H1 (cell line): ENCODE measurements at regions not wholly inside any gene's neighbourhood (a gene's known extent, or its start where the extent isn't known, plus 50 kb on each side); places are given as distances from the start of the nearest gene placed in this dataset.

Experiments used
- CTCF ChIA-PET: fragments of 300-600 bp; sonication (Branson Sonifier 250); formaldehyde crosslinking; loops from one replicate; lab custom pipeline; 2021; ENCODE audit not compliant: partially characterized antibody; lab: Charles Lee
- POLR2A ChIA-PET: fragments of 300-600 bp; sonication (Branson Sonifier 250); formaldehyde crosslinking; loops from one replicate; lab custom pipeline; 2021; ENCODE audit warnings: inconsistent platforms; ENCODE audit not compliant: partially characterized antibody; lab: Charles Lee
- DNase-seq, 2 experiments: peaks; one replicate each; pipeline versions ENCODE4 v3.0.0 to v3.0.0-alpha.2; 2010 to 2022; ENCODE audit warnings: low spot score in 2 of 2, low read depth in 1 of 2, mixed read lengths in 1 of 2
- FAIRE-seq: peaks from 2 replicates; lab custom pipeline; 2011; peaks lifted over from hg19 to GRCh38; lab: Jason Lieb, UNC
- H2AFZ ChIP-seq: 2 replicates; pipeline ENCODE4 v1.8.1; 2012; ENCODE audit warnings: low read length, inconsistent platforms
- H2AK5ac ChIP-seq: 2 replicates; pipeline ENCODE4 v1.6.1; 2013; ENCODE audit warnings: low read depth, low read length
- H2BK120ac ChIP-seq: replicated peaks from 2 replicates; pipeline ENCODE3; 2013; ENCODE audit warnings: low read depth, low read length, inconsistent platforms
- H2BK12ac ChIP-seq: 2 replicates; pipeline ENCODE4 v1.6.1; 2013; ENCODE audit warnings: low read depth, low read length
- H2BK15ac ChIP-seq: 2 replicates; pipeline ENCODE4 v1.6.1; 2013; ENCODE audit warnings: low read length
- H2BK20ac ChIP-seq: 2 replicates; pipeline ENCODE4 v1.6.1; 2013; ENCODE audit warnings: low read length
- H2BK5ac ChIP-seq: 2 replicates; pipeline ENCODE4 v1.6.1; 2013; ENCODE audit warnings: low read depth, low read length
- H3K14ac ChIP-seq: 2 replicates; pipeline ENCODE4 v1.6.1; 2013; ENCODE audit warnings: inconsistent platforms; ENCODE audit not compliant: insufficient read length
- H3K18ac ChIP-seq: 2 replicates; pipeline ENCODE4 v1.6.1; 2013; ENCODE audit warnings: low read length; ENCODE audit errors: extremely low read depth
- H3K23ac ChIP-seq: 2 replicates; pipeline ENCODE4 v1.6.1; 2013; ENCODE audit warnings: inconsistent platforms; ENCODE audit not compliant: insufficient read length
- H3K23me2 ChIP-seq: 2 replicates; pipeline ENCODE4 v1.6.1; 2013; ENCODE audit warnings: low read depth, low read length
- H3K27ac ChIP-seq: 2 replicates; pipeline ENCODE4 v1.6.1; 2011; ENCODE audit warnings: low read depth, low read length, inconsistent platforms
- H3K27me3 ChIP-seq, 4 experiments: replicated peaks in 1 of 4; 1 replicate in 1 of 4; 2 replicates in 3 of 4; pipeline versions ENCODE4 v1.6.1 to v1.8.1; 2011 to 2013; ENCODE audit warnings: low read length in 3 of 4, mild to moderate bottlenecking in 3 of 4, inconsistent platforms in 2 of 4, mixed read lengths in 2 of 4, moderate library complexity in 1 of 4; ENCODE audit not compliant: control insufficient read depth in 3 of 4, insufficient read depth in 3 of 4; ENCODE audit errors: extremely low read depth in 1 of 4
- H3K36me3 ChIP-seq, 4 experiments: 2 replicates each; pipeline versions ENCODE4 v1.6.1 to v1.8.1; 2011 to 2013; ENCODE audit warnings: mild to moderate bottlenecking in 4 of 4, low read length in 3 of 4, moderate library complexity in 2 of 4, control low read depth in 1 of 4, inconsistent platforms in 1 of 4; ENCODE audit not compliant: insufficient read depth in 4 of 4, control insufficient read depth in 2 of 4
- H3K4ac ChIP-seq: replicated peaks from 2 replicates; pipeline ENCODE3; 2013; ENCODE audit warnings: low read length, low read depth, mixed read lengths, inconsistent platforms; ENCODE audit not compliant: insufficient read length
- H3K4me1 ChIP-seq, 4 experiments: replicated peaks in 1 of 4; 1 replicate in 1 of 4; 2 replicates in 3 of 4; pipeline versions ENCODE4 v1.6.1 to v1.8.1; 2011 to 2013; ENCODE audit warnings: low read length in 3 of 4, inconsistent platforms in 2 of 4, mixed read lengths in 1 of 4; ENCODE audit not compliant: insufficient read depth in 4 of 4, control insufficient read depth in 3 of 4
- H3K4me2 ChIP-seq, 2 experiments: 2 replicates each; pipeline versions ENCODE4 v1.6.1 to v1.8.1; 2011 to 2013; ENCODE audit warnings: low read depth in 2 of 2, low read length in 2 of 2, control low read depth in 1 of 2, inconsistent platforms in 1 of 2, mild to moderate bottlenecking in 1 of 2; ENCODE audit not compliant: insufficient read depth in 1 of 2
- H3K4me3 ChIP-seq, 4 experiments: fragments of 200-600, 300-600 bp in 1 of 4; sonication (generic), shearing (Covaris generic), sonication (Bioruptor Twin) in 1 of 4; 2 replicates each; pipeline versions ENCODE4 v1.5.1 to v1.8.1; 2011 to 2016; ENCODE audit warnings: low read length in 4 of 4, low read depth in 3 of 4, control low read depth in 2 of 4, inconsistent platforms in 2 of 4, mild to moderate bottlenecking in 2 of 4, mixed read lengths in 1 of 4, moderate library complexity in 1 of 4; ENCODE audit not compliant: insufficient read depth in 2 of 4; ENCODE audit errors: extremely low read depth in 1 of 4
- H3K56ac ChIP-seq: replicated peaks from 2 replicates; pipeline ENCODE3; 2013; ENCODE audit warnings: low read depth, mild to moderate bottlenecking, mixed read lengths, low read length, inconsistent platforms; ENCODE audit not compliant: insufficient read length
- H3K79me1 ChIP-seq: 2 replicates; pipeline ENCODE4 v1.6.1; 2013; ENCODE audit warnings: low read depth, low read length, control low read depth
- H3K79me2 ChIP-seq, 2 experiments: 2 replicates each; pipeline versions ENCODE4 v1.6.1 to v1.8.1; 2012 to 2013; ENCODE audit warnings: low read length in 2 of 2, mild to moderate bottlenecking in 2 of 2, inconsistent platforms in 1 of 2; ENCODE audit not compliant: insufficient read depth in 2 of 2, control insufficient read depth in 1 of 2
- H3K9ac ChIP-seq, 4 experiments: replicated peaks in 1 of 4; 1 replicate in 1 of 4; 2 replicates in 3 of 4; pipeline versions ENCODE4 v1.6.1 to v1.8.1; 2011 to 2013; ENCODE audit warnings: low read depth in 3 of 4, low read length in 3 of 4, control low read depth in 2 of 4, mild to moderate bottlenecking in 2 of 4, moderate library complexity in 2 of 4, inconsistent platforms in 1 of 4; ENCODE audit errors: extremely low read depth in 1 of 4
- H3K9me3 ChIP-seq, 2 experiments: 2 replicates each; pipeline versions ENCODE4 v1.6.1 to v1.8.1; 2012 to 2013; ENCODE audit warnings: mild to moderate bottlenecking in 2 of 2, moderate library complexity in 2 of 2, control low read depth in 1 of 2, inconsistent platforms in 1 of 2, low read depth in 1 of 2, low read length in 1 of 2, mixed read lengths in 1 of 2; ENCODE audit not compliant: insufficient read depth in 2 of 2
- H4K20me1 ChIP-seq, 2 experiments: replicated peaks in 1 of 2; 2 replicates each; pipeline versions ENCODE3 to v1.8.1; 2011 to 2013; ENCODE audit warnings: inconsistent platforms in 2 of 2, low read length in 2 of 2, mild to moderate bottlenecking in 1 of 2; ENCODE audit not compliant: insufficient read depth in 2 of 2, control insufficient read depth in 1 of 2
- H4K5ac ChIP-seq: 2 replicates; pipeline ENCODE4 v1.6.1; 2013; ENCODE audit warnings: low read length, low read depth, mixed read lengths, inconsistent platforms; ENCODE audit not compliant: insufficient read length
- H4K8ac ChIP-seq: 2 replicates; pipeline ENCODE4 v1.8.0; 2013; ENCODE audit warnings: mild to moderate bottlenecking, moderate library complexity, low read length, inconsistent platforms; ENCODE audit not compliant: insufficient read depth; ENCODE audit errors: extremely low read depth
- H4K91ac ChIP-seq: replicated peaks from 2 replicates; pipeline ENCODE3; 2013; ENCODE audit warnings: low read length, mixed read lengths, inconsistent platforms; ENCODE audit not compliant: insufficient read length
- BCL11A ChIP-seq, 2 experiments: IDR thresholded peaks; one replicate each; pipeline ENCODE4 v1.6.1; 2011; ENCODE audit warnings: low read depth in 2 of 2, low read length in 2 of 2, mild to moderate bottlenecking in 2 of 2
- RXRA ChIP-seq: IDR thresholded peaks from 2 replicates; pipeline ENCODE4 v1.6.1; 2011; ENCODE audit warnings: low read depth, mild to moderate bottlenecking, low read length, moderate library complexity; ENCODE audit not compliant: insufficient read depth
- WGBS, 2 experiments: shearing (Covaris generic) in 1 of 2; methylation state at CpG; one replicate each; pipeline versions ENCODE4 v1.1.6 to v1.1.7; 2013 to 2015; ENCODE audit warnings: low lambda C conversion rate in 2 of 2, mixed read lengths in 2 of 2, inconsistent platforms in 1 of 2, low coverage in 1 of 2, missing lambda C conversion rate in 1 of 2; ENCODE audit not compliant: insufficient replicate concordance in 2 of 2, insufficient coverage in 1 of 2, insufficient read length in 1 of 2; ENCODE audit errors: extremely low coverage in 1 of 2, missing lambda C conversion rate in 1 of 2; 5-methylcytosine and 5-hydroxymethylcytosine counted together

DNA sequence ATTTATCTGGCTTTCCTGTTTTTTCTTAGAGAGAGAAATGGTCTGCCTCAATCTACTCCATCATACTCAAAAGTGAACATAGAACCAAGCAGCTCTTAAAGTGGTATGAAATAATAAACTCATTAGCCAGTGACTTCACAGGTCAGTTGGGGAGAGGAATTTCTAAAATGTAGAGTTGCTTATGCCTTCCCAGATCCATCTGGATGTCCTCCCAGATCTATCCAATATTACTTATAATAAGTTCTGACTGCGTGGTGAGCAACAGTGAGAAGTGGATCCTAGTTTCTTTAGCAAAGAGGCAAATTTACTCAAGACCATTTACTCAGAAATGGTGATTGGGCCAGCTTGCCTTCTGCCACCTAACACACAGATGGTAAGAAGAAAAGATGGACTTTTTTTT, 748.0 kb downstream of the PCDH18 start:
- CTCF ChIA-PET, result interaction anchor here (0.6 kb wide), 1 partner anchor 11 kb away, joined by 3 read pairs; no protein-coding TSS in a partner anchor
- Histone ChIP-seq H3K14ac (no peak overlapping the region), H3K23ac (no peak overlapping the region), H2BK15ac (no peak overlapping the region), H3K79me1 (no peaks in the 10 kb centered on the region), H2AFZ (no peak overlapping the region), H2AK5ac (no peak overlapping the region), H3K4me3 (no peak overlapping the region), H3K56ac (no peak overlapping the region), H4K5ac (no peak overlapping the region), H4K8ac (no peak overlapping the region), H2BK12ac (no peak overlapping the region), H3K27me3 (no peaks in the 10 kb centered on the region), H3K9me3 (peaks cover 0 to 3% of the 10 kb centered on the region in 2 experiments; a peak in 2 of 4 replicates), H3K79me2 (no peaks in the 10 kb centered on the region), H3K9ac (no peak overlapping the region), H4K91ac (no peak overlapping the region), H2BK5ac (no peak overlapping the region), H3K23me2 (no peaks in the 10 kb centered on the region), H3K4me1 (no peaks in the 10 kb centered on the region), H2BK20ac (no peak overlapping the region), H3K36me3 (no peaks in the 10 kb centered on the region), H4K20me1 (no peaks in the 10 kb centered on the region), H3K18ac (no peak overlapping the region), H3K4me2 (no peak overlapping the region), H3K27ac (no peak overlapping the region), H2BK120ac (no peak overlapping the region), H3K4ac (no peak overlapping the region)
- no peak for FAIRE-seq
- WGBS, 2 experiments, result 92% methylated on average over 1 of the region's 1 CpG; no CpG with 5 or more reads in 1 of the 2 experiments
- POLR2A ChIA-PET, result no interaction called here
- no peak for TF ChIP-seq BCL11A (IDR thresholded peaks at IDR 0.05; ENCODE audit: low read depth in 2 of 2, low read length in 2 of 2)
- no peak for TF ChIP-seq RXRA
- no peak for DNase-seq
